Liver (tissue), 3 donors: ENCODE measurements at regions not wholly inside any gene's neighbourhood (a gene's known extent, or its start where the extent isn't known, plus 50 kb on each side); places are given as distances from the start of the nearest gene placed in this dataset.

Source experiments
- CTCF ChIP-seq: fragments of 150-350 bp; IDR thresholded peaks from 2 replicates; pipeline ENCODE4 v1.5.1; 2017; ENCODE audit warnings: improper control_type of control experiment, low read depth, low read length; ENCODE audit not compliant: missing input control
- GABPA ChIP-seq, 2 donors: IDR thresholded peaks in 1 of 2; conservative IDR thresholded peaks in 1 of 2; 2 replicates each; pipeline ENCODE4 v1.6.1; 2016; ENCODE audit warnings: antibody characterized with exemption in 2 of 2, mild to moderate bottlenecking in 1 of 2, moderate library complexity in 1 of 2
- JUND ChIP-seq, 2 donors: IDR thresholded peaks; 2 replicates each; pipeline ENCODE4 v1.6.1; 2016; ENCODE audit warnings: antibody characterized with exemption in 2 of 2
- MAX ChIP-seq: IDR thresholded peaks from 2 replicates; pipeline ENCODE4 v1.6.1; 2016; ENCODE audit warnings: antibody characterized with exemption
- REST ChIP-seq: IDR thresholded peaks from 2 replicates; pipeline ENCODE4 v1.6.1; 2016; ENCODE audit warnings: antibody characterized with exemption, mild to moderate bottlenecking
- ZBTB33 ChIP-seq: IDR thresholded peaks from 2 replicates; pipeline ENCODE4 v1.6.1; 2016; ENCODE audit warnings: antibody characterized with exemption
- donor health status: healthy.
- donor health status: healthy.

- no peak for TF ChIP-seq CTCF
- no peak for TF ChIP-seq MAX
- no peak for TF ChIP-seq REST
- TF ChIP-seq GABPA (IDR thresholded peaks at IDR 0.05 in 1 of 2, conservative IDR thresholded peaks at IDR 0.05 in 1 of 2) = no peak
- TF ChIP-seq JUND (IDR thresholded peaks at IDR 0.05) = no peak
- no peak for TF ChIP-seq ZBTB33
These were observed 111.4 kb upstream of the CDC42BPA start for GRCh38 chr1:227429447-227430359.
